Lung (tissue), 11 donors: ENCODE measurements at regions not wholly inside any gene's neighbourhood (a gene's known extent, or its start where the extent isn't known, plus 50 kb on each side); places are given as distances from the start of the nearest gene placed in this dataset.
"Not testable (repeated sequence)": the region's sequence is repeated elsewhere in the genome, so short reads cannot be mapped to it uniquely, and the experiment has no call there.

Source experiments
- ATAC-seq: fragments of 200-7000 bp; cut with Tn5 transposase; one replicate; pipeline ENCODE4 v1.9.1; 2020; ENCODE audit warnings: moderate number of reproducible peaks; ENCODE audit not compliant: insufficient read depth, low FRiP score
- DNase-seq, 3 donors: peaks; one replicate each; pipeline ENCODE4 v3.0.0-alpha.2; 2013 to 2017
- H3K27ac ChIP-seq, 2 donors: one replicate each; pipeline ENCODE4 v1.5.1; 2013; ENCODE audit warnings: mild to moderate bottlenecking in 2 of 2, moderate library complexity in 2 of 2, control low read depth in 1 of 2, inconsistent platforms in 1 of 2, low read depth in 1 of 2, low read length in 1 of 2
- H3K27me3 ChIP-seq, 3 donors: one replicate each; pipeline ENCODE4 v1.5.1; 2013; ENCODE audit warnings: low read length in 2 of 3; ENCODE audit not compliant: control insufficient read depth in 3 of 3, insufficient read depth in 3 of 3
- H3K36me3 ChIP-seq, 4 donors: one replicate each; pipeline ENCODE4 v1.5.1; 2013; ENCODE audit warnings: low read length in 4 of 4, mild to moderate bottlenecking in 1 of 4, moderate library complexity in 1 of 4; ENCODE audit not compliant: control insufficient read depth in 4 of 4, insufficient read depth in 4 of 4
- H3K4me1 ChIP-seq, 5 donors: one replicate each; pipeline ENCODE4 v1.5.1; 2013; ENCODE audit warnings: low read length in 5 of 5, mild to moderate bottlenecking in 2 of 5, moderate library complexity in 1 of 5; ENCODE audit not compliant: control insufficient read depth in 5 of 5, insufficient read depth in 5 of 5
- H3K4me3 ChIP-seq: one replicate; pipeline ENCODE4 v1.5.1; 2013; ENCODE audit warnings: mild to moderate bottlenecking, control low read depth, moderate library complexity
- H3K9ac ChIP-seq, 2 donors: one replicate each; pipeline ENCODE4 v1.5.1; 2013; ENCODE audit warnings: low read length in 2 of 2, control low read depth in 1 of 2; ENCODE audit not compliant: insufficient read depth in 1 of 2
- H3K9me3 ChIP-seq, 4 donors: one replicate each; pipeline ENCODE4 v1.5.1; 2013; ENCODE audit warnings: low read length in 3 of 4, mild to moderate bottlenecking in 1 of 4, moderate library complexity in 1 of 4; ENCODE audit not compliant: control insufficient read depth in 4 of 4, insufficient read depth in 3 of 4
- WGBS, 2 donors: extraction: QIAGEN DNeasy Blood & Tissue Kit; methylation state at CpG; one replicate each; pipeline ENCODE4 v1.1.7; 2013; 5-methylcytosine and 5-hydroxymethylcytosine counted together
- TF ChIP-seq, protein P1 (sequence below): IDR thresholded peaks from 2 replicates; pipeline ENCODE4 v1.5.1; 2012; ENCODE audit warnings: mild to moderate bottlenecking; ENCODE audit errors: control extremely low read depth, extremely low read depth
- donor health status: control.
- donor health status: control.
- donor health status: Bipolar disorder and iron deficiency.
- donor health status: healthy.
- donor health status: DM: yes; HTN: yes; CAD: no.

- Histone ChIP-seq H3K27me3 (peaks cover 0 to 2% (median 0%) of the 10 kb centered on the region in 3 donors), H3K9me3 (no peaks in the 10 kb centered on the region), H3K36me3 (no peaks in the 10 kb centered on the region), H3K4me1 (no peaks in the 10 kb centered on the region), H3K4me3 (no peak overlapping the region), H3K9ac (no peak overlapping the region), H3K27ac (no peak overlapping the region)
- ATAC-seq (no peak), DNase-seq (peak in 2 of 3 donors; percentile 38 to 63)
- 36 to 43% methylated on average over 7 of the region's 7 CpGs for WGBS, 2 donors
- TF ChIP-seq, protein P1, sequence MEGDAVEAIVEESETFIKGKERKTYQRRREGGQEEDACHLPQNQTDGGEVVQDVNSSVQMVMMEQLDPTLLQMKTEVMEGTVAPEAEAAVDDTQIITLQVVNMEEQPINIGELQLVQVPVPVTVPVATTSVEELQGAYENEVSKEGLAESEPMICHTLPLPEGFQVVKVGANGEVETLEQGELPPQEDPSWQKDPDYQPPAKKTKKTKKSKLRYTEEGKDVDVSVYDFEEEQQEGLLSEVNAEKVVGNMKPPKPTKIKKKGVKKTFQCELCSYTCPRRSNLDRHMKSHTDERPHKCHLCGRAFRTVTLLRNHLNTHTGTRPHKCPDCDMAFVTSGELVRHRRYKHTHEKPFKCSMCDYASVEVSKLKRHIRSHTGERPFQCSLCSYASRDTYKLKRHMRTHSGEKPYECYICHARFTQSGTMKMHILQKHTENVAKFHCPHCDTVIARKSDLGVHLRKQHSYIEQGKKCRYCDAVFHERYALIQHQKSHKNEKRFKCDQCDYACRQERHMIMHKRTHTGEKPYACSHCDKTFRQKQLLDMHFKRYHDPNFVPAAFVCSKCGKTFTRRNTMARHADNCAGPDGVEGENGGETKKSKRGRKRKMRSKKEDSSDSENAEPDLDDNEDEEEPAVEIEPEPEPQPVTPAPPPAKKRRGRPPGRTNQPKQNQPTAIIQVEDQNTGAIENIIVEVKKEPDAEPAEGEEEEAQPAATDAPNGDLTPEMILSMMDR: no peak
Measured at GRCh38 chrX:92270936-92271855, 492.0 kb downstream of the PCDH11X start.

DNA sequence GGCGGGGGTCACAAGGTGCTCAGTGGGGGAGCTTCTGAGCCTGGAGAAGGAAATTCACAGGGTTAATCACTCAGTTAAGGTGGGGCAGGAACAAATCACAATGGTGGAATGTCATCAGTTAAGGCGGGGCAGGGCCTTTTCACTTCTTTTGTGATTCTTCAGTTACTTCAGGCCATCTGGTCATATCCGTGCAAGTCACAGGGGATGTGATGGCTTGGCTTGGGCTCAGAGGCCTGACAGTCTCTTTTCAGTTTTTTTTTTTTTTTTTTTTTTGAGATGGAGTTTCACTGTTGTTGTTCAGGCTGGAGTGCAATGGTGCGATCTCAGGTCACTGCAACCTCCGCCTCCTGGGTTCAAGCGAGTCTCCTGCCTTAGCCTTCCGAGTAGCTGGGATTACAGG lies 499.4 kb downstream of the PCDH11X start:
- not testable (repeated sequence) for ATAC-seq, DNase-seq, H3K27ac ChIP-seq, H3K4me1 ChIP-seq, H3K9ac ChIP-seq, H3K36me3 ChIP-seq, H3K27me3 ChIP-seq, H3K9me3 ChIP-seq, H3K4me3 ChIP-seq
- WGBS, 2 donors: 94% methylated on average over 5 to 7 of the region's 7 CpGs

DNA sequence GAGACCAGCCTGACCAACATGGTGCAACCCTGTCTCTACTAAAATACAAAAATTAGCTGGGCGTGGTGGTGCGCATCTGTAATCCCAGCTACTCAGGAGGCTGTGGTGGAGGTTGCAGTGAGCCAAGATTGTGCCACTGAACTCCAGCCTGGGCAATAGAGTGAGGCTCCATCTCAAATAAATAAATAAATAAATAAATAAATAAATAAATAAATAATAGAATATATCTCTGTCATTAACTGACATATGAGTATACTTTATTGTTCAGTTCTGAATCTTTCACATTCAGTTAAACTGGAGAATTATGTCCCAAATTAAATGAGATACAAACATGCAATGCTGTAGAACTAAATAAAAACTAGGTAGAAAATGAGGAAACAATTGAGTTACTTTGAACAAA lies 501.2 kb downstream of the PCDH11X start:
- not testable (repeated sequence) for H3K9me3 ChIP-seq, DNase-seq, H3K4me1 ChIP-seq, H3K9ac ChIP-seq, H3K36me3 ChIP-seq, H3K4me3 ChIP-seq, H3K27ac ChIP-seq, H3K27me3 ChIP-seq, ATAC-seq
- WGBS, 2 donors: 93 to 100% methylated on average over 2 of the region's 2 CpGs

DNA sequence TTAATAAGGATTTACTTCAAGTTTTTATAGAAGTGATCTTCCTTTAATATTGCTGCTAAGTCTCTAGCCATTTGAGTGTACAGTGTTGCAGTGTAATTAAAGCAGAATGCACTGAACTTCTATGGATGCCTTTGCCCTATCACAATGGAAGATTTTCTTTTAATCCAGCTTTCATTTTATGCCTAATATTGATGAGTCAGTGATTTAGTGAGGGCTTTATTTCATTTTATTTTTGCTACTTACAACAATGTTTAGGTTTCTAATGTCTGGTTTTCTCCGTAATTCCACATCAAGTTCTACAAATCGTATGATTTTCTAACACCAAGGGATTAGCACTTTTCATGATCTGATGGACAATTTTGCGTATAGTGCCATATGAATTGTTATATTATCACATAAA lies 504.1 kb downstream of the PCDH11X start:
- 88 to 93% methylated on average over 3 of the region's 3 CpGs for WGBS, 2 donors
- no peak overlapping the region for H3K27ac ChIP-seq
- no peak for DNase-seq
- H3K36me3 ChIP-seq: no peaks in the 10 kb centered on the region
- H3K4me1 ChIP-seq: no peaks in the 10 kb centered on the region
- no peak for ATAC-seq
- H3K27me3 ChIP-seq: peaks cover 0 to 9% (median 0%) of the 10 kb centered on the region in 3 donors
- H3K9me3 ChIP-seq: no peaks in the 10 kb centered on the region
- H3K9ac ChIP-seq: no peak overlapping the region
- TF ChIP-seq, protein P1: no peak
- no peak overlapping the region for H3K4me3 ChIP-seq

- H3K27me3 ChIP-seq, H3K4me3 ChIP-seq, H3K9me3 ChIP-seq, ATAC-seq, H3K4me1 ChIP-seq, H3K36me3 ChIP-seq, H3K27ac ChIP-seq, DNase-seq, H3K9ac ChIP-seq: not testable (repeated sequence)
- WGBS, 2 donors: 77 to 86% methylated on average over 3 of the region's 3 CpGs
Measured at GRCh38 chrX:92298067-92298466, 518.9 kb downstream of the PCDH11X start.

DNA sequence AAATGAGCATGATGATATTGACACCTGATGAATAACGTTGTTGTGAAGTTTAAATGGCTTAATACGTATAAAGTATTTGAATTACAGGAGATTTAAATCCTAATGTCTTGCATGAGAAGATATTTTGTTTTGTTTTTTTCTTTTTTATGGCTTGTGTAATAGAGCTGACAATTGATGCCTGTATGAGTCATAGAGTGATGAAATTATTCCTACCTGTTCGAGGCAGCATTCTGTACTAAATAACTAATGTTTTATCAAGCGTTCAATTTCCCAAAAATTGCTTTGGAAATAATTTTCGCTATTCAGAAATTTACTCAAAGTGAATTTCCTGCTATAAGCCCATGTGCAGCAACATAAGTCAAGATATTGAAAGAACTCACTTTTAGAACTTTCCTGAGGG lies 554.0 kb downstream of the PCDH11X start:
- ATAC-seq, H3K27ac ChIP-seq, H3K4me3 ChIP-seq, H3K4me1 ChIP-seq, H3K9me3 ChIP-seq, H3K36me3 ChIP-seq, DNase-seq, H3K27me3 ChIP-seq, H3K9ac ChIP-seq: not testable (repeated sequence)
- WGBS, 2 donors: 81 to 83% methylated on average over 4 of the region's 5 CpGs

GRCh38 chrX:92351065-92351464 lies 571.9 kb downstream of the PCDH11X start:
- not testable (repeated sequence) for H3K4me3 ChIP-seq, H3K36me3 ChIP-seq, H3K27ac ChIP-seq, H3K9ac ChIP-seq, ATAC-seq, H3K27me3 ChIP-seq, DNase-seq, H3K4me1 ChIP-seq, H3K9me3 ChIP-seq
- WGBS, 2 donors: 81 to 84% methylated on average over 6 of the region's 6 CpGs
